ENCODE measurements at regions not wholly inside any gene's neighbourhood (a gene's known extent, or its start where the extent isn't known, plus 50 kb on each side); places are given as distances from the start of the nearest gene placed in this dataset.

DNA sequence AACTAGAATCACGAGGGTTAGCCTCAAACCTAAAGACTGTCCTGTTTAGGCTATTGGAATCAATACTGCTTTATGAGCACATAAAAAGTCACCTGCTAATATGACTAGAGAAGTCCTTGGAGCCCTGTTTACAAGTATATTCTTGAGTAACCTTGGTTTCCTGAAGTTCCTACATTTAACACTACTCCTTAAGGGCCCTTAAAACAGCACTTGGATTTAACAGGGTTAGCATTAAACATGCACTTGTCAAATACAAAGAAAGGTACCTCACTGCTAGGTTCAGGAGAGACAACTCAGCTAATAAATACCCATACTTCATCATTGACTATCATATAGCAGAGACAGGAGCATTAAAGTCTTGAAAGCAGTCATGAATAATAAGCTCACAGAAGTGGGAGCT lies 96.7 kb downstream of the SLC5A7 start:
- H3K36me3 ChIP-seq, result no peaks in the 10 kb centered on the region
- H3K9me3 ChIP-seq, result peaks cover 0 to 6% (median 0%) of the 10 kb centered on the region in 12 donors
- 78 to 100% (median 85%) methylated on average over 1 of the region's 1 CpG for WGBS, 4 donors
- TF ChIP-seq, protein P1, sequence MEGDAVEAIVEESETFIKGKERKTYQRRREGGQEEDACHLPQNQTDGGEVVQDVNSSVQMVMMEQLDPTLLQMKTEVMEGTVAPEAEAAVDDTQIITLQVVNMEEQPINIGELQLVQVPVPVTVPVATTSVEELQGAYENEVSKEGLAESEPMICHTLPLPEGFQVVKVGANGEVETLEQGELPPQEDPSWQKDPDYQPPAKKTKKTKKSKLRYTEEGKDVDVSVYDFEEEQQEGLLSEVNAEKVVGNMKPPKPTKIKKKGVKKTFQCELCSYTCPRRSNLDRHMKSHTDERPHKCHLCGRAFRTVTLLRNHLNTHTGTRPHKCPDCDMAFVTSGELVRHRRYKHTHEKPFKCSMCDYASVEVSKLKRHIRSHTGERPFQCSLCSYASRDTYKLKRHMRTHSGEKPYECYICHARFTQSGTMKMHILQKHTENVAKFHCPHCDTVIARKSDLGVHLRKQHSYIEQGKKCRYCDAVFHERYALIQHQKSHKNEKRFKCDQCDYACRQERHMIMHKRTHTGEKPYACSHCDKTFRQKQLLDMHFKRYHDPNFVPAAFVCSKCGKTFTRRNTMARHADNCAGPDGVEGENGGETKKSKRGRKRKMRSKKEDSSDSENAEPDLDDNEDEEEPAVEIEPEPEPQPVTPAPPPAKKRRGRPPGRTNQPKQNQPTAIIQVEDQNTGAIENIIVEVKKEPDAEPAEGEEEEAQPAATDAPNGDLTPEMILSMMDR (IDR thresholded peaks at IDR 0.05), result no peak
- no peak for TF ChIP-seq POLR2A (IDR thresholded peaks at IDR 0.05)
- ATAC-seq (no peak), DNase-seq (no peak)
- H3K27me3 ChIP-seq, result no peaks in the 10 kb centered on the region
- no peak overlapping the region for H3K27ac ChIP-seq
- H3K4me1 ChIP-seq, result no peaks in the 10 kb centered on the region
- H3K4me3 ChIP-seq, result no peak overlapping the region
- intact Hi-C loops (cut with DNase I), result no loop called here

DNA sequence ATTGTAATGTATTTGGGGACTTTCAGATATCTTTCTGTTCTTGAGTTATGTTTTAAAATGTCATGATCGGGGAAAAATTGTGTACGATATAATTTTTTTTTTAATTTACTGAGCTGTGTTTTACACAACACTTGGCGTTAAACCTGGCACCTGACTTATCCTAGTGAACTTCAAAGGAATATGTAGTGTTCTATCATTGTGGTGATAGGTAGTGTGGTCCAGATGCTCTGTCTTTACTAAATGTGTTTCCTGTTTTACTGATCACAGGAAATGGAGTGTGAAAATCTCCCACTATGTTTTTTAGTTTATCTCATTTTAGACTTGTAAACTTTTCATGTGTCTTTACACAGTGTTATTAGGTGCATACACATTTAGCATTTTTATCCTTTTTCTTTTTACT lies 98.0 kb downstream of the SLC5A7 start:
- TF ChIP-seq, protein P1 (IDR thresholded peaks at IDR 0.05), result no peak
- no peak for TF ChIP-seq POLR2A (IDR thresholded peaks at IDR 0.05)
- Histone ChIP-seq H3K9me3 (peaks cover 0 to 5% (median 0%) of the 10 kb centered on the region in 12 donors), H3K36me3 (no peaks in the 10 kb centered on the region), H3K4me3 (no peak overlapping the region), H3K27ac (no peak overlapping the region), H3K27me3 (no peaks in the 10 kb centered on the region), H3K4me1 (no peaks in the 10 kb centered on the region)
- intact Hi-C loops (cut with DNase I), result no loop called here
- WGBS, 4 donors, result 76 to 83% (median 79%) methylated on average over 3 of the region's 3 CpGs
- ATAC-seq (no peak), DNase-seq (no peak)

DNA sequence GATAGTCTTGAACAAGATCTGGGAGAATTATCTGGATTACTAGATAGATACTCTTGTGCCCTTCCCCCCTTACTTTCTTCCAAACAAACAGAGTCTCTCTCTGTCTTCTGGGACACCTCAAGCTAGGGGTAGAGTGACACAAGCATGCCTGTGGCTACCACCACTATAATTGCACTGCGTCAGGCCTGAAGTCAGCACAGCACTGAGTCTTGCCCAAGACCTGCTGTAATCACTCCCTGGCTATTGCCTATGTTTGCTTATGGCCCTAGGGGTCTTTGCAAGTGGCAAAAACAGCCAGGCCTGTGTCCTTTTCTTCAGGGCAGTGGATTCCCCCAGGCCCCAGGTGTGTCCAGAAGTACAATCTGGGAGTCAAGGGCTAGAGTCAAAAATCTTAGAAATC lies 106.6 kb downstream of the SLC5A7 start:
- Histone ChIP-seq H3K4me1 (no peaks in the 10 kb centered on the region), H3K9me3 (peaks cover 0 to 5% (median 0%) of the 10 kb centered on the region in 12 donors), H3K27me3 (no peaks in the 10 kb centered on the region), H3K4me3 (no peak overlapping the region), H3K27ac (no peak overlapping the region), H3K36me3 (no peaks in the 10 kb centered on the region)
- DNase-seq (no peak), ATAC-seq (no peak)
- TF ChIP-seq, protein P1 (IDR thresholded peaks at IDR 0.05), result no peak
- TF ChIP-seq POLR2A (IDR thresholded peaks at IDR 0.05), result no peak
- 70 to 100% (median 89%) methylated on average over 1 of the region's 1 CpG for WGBS, 4 donors
- intact Hi-C loops (cut with DNase I), result no loop called here

DNA sequence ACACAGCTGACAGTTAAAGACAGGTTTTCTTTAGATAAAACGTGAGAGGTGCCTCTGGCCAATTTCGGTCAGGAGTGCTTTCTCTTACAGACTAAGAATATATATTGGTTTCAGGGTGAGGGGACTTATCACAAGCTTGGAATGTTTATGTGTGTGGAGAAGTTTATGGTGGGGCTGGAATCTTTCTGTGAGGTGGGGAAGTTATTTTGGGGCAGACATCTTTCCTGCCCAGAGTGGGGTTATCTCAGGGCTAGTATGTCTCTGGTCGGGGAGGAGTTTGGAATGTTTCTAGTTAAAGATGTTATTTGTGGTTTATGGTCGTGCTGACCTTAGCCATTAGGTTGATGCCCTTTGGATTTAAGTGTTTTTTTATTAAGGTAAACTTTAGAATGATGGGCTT lies 115.2 kb downstream of the SLC5A7 start:
- Histone ChIP-seq H3K36me3 (no peaks in the 10 kb centered on the region), H3K9me3 (peaks cover 0 to 4% (median 0%) of the 10 kb centered on the region in 12 donors), H3K4me1 (no peaks in the 10 kb centered on the region), H3K27me3 (no peaks in the 10 kb centered on the region), H3K27ac (no peak overlapping the region), H3K4me3 (no peak overlapping the region)
- TF ChIP-seq, protein P1 (IDR thresholded peaks at IDR 0.05), result no peak
- no peak for TF ChIP-seq POLR2A (IDR thresholded peaks at IDR 0.05)
- WGBS, 4 donors, result 9 to 23% (median 12%) methylated on average over 4 of the region's 4 CpGs
- ATAC-seq (no peak), DNase-seq (no peak)
- intact Hi-C loops (cut with DNase I), result no loop called here

Measured in heart left ventricle (tissue), 16 donors.